ENCODE measurements at regions not wholly inside any gene's neighbourhood (a gene's known extent, or its start where the extent isn't known, plus 50 kb on each side); places are given as distances from the start of the nearest gene placed in this dataset.

- Histone ChIP-seq H3K9me2 (ENCODE audit: insufficient read depth, low read length) (no peaks in the 10 kb centered on the region), H4K20me1 (ENCODE audit: insufficient read depth) (no peaks in the 10 kb centered on the region), H3F3A (ENCODE audit: insufficient read depth, low read length, poor library complexity, severe bottlenecking) (no peaks in the 10 kb centered on the region), H3K4me3 (ENCODE audit: low read length) (no peak overlapping the region), H3K36me3 (ENCODE audit: insufficient read depth, low read length) (no peaks in the 10 kb centered on the region), H3K79me2 (replicated peaks; ENCODE audit: insufficient read depth, low read length) (no peaks in the 10 kb centered on the region), H3K9ac (ENCODE audit: low read length) (no peak overlapping the region), H3K4me2 (ENCODE audit: low read length) (no peak overlapping the region), H3K27ac (ENCODE audit: low read length) (no peak overlapping the region), H2AFZ (ENCODE audit: low read depth, low read length) (no peak overlapping the region), H3K27me3 (ENCODE audit: insufficient read depth, low read depth, low read length) (no peaks in the 10 kb centered on the region), H3K9me3 (ENCODE audit: low read length) (no peaks in the 10 kb centered on the region)
- TF ChIP-seq TAF1 (IDR thresholded peaks at IDR 0.05; ENCODE audit: low read depth), result no peak
These were observed 634.8 kb downstream of the MATN1 start for GRCh38 chr1:30088594-30088993.

- Histone ChIP-seq H3F3A (ENCODE audit: insufficient read depth, low read length, poor library complexity, severe bottlenecking) (no peaks in the 10 kb centered on the region), H3K9me3 (ENCODE audit: low read length) (no peaks in the 10 kb centered on the region), H3K36me3 (ENCODE audit: insufficient read depth, low read length) (no peaks in the 10 kb centered on the region), H3K9ac (ENCODE audit: low read length) (no peak overlapping the region), H4K20me1 (ENCODE audit: insufficient read depth) (no peaks in the 10 kb centered on the region), H3K9me2 (ENCODE audit: insufficient read depth, low read length) (no peaks in the 10 kb centered on the region), H3K79me2 (replicated peaks; ENCODE audit: insufficient read depth, low read length) (no peaks in the 10 kb centered on the region), H3K4me2 (ENCODE audit: low read length) (no peak overlapping the region), H3K27ac (ENCODE audit: low read length) (no peak overlapping the region), H3K4me3 (ENCODE audit: low read length) (no peak overlapping the region), H3K27me3 (ENCODE audit: insufficient read depth, low read depth, low read length) (no peaks in the 10 kb centered on the region), H2AFZ (ENCODE audit: low read depth, low read length) (no peak overlapping the region)
- peak; percentile 39 for TF ChIP-seq CTCF (IDR thresholded peaks at IDR 0.05; ENCODE audit: poor library complexity, severe bottlenecking)
- TF ChIP-seq EZH2 (IDR thresholded peaks at IDR 0.05; ENCODE audit: borderline replicate concordance, insufficient read depth, low read length, poor library complexity, severe bottlenecking), result no peak
These were observed 635.9 kb downstream of the MATN1 start for GRCh38 chr1:30087465-30087864.

GRCh38 chr1:30085811-30086770 lies 637.3 kb downstream of the MATN1 start:
- H3K27me3 ChIP-seq (ENCODE audit: insufficient read depth, low read depth, low read length), result no peaks in the 10 kb centered on the region
- H3K9ac ChIP-seq (ENCODE audit: low read length), result no peak overlapping the region
- H3K4me3 ChIP-seq (ENCODE audit: low read length), result peak overlapping the region; percentile 18
- H3K9me3 ChIP-seq (ENCODE audit: low read length), result no peaks in the 10 kb centered on the region
- H3K9me2 ChIP-seq (ENCODE audit: insufficient read depth, low read length), result no peaks in the 10 kb centered on the region
- no peak for TF ChIP-seq REST (IDR thresholded peaks at IDR 0.05; ENCODE audit: borderline replicate concordance)
- peak; percentile 80 for TF ChIP-seq SMC3 (conservative IDR thresholded peaks at IDR 0.05; ENCODE audit: poor library complexity)
- TF ChIP-seq RAD21 (conservative IDR thresholded peaks at IDR 0.05), result peak; percentile 82
- peak; percentile 81 for TF ChIP-seq CTCF (IDR thresholded peaks at IDR 0.05; ENCODE audit: poor library complexity, severe bottlenecking)
- TF ChIP-seq EZH2 (IDR thresholded peaks at IDR 0.05; ENCODE audit: borderline replicate concordance, insufficient read depth, low read length, poor library complexity, severe bottlenecking), result no peak
- no peaks in the 10 kb centered on the region for H3K79me2 ChIP-seq (replicated peaks; ENCODE audit: insufficient read depth, low read length)
- no peaks in the 10 kb centered on the region for H3K36me3 ChIP-seq (ENCODE audit: insufficient read depth, low read length)
- no peak overlapping the region for H3K4me2 ChIP-seq (ENCODE audit: low read length)
- no peaks in the 10 kb centered on the region for H4K20me1 ChIP-seq (ENCODE audit: insufficient read depth)
- H3K27ac ChIP-seq (ENCODE audit: low read length), result no peak overlapping the region
- H3F3A ChIP-seq (ENCODE audit: insufficient read depth, low read length, poor library complexity, severe bottlenecking), result no peaks in the 10 kb centered on the region
- H2AFZ ChIP-seq (ENCODE audit: low read depth, low read length), result no peak overlapping the region

Data from neural cell (in vitro differentiated cells).